ENCODE measurements at regions not wholly inside any gene's neighbourhood (a gene's known extent, or its start where the extent isn't known, plus 50 kb on each side); places are given as distances from the start of the nearest gene placed in this dataset.

DNA sequence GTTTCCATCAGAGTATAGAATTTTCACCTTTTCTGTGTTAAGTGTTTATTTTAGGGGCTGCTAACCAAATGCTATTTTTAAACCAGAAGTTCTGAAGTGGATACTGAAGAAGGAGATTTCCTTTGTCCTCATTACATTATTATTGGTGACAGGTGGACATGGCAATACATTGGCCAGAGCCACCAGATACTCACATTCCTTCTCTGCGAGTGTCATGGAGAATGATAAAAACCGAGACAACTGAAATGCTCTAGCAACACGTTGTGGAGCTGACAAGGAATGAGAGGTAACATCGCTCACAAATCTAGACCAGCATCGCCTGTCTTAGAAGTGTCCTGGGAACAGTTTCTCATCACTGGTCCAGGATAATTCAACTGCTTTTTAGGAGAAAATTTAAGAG is 241.2 kb downstream of the IRS1 start:
- TF ChIP-seq, protein P1, sequence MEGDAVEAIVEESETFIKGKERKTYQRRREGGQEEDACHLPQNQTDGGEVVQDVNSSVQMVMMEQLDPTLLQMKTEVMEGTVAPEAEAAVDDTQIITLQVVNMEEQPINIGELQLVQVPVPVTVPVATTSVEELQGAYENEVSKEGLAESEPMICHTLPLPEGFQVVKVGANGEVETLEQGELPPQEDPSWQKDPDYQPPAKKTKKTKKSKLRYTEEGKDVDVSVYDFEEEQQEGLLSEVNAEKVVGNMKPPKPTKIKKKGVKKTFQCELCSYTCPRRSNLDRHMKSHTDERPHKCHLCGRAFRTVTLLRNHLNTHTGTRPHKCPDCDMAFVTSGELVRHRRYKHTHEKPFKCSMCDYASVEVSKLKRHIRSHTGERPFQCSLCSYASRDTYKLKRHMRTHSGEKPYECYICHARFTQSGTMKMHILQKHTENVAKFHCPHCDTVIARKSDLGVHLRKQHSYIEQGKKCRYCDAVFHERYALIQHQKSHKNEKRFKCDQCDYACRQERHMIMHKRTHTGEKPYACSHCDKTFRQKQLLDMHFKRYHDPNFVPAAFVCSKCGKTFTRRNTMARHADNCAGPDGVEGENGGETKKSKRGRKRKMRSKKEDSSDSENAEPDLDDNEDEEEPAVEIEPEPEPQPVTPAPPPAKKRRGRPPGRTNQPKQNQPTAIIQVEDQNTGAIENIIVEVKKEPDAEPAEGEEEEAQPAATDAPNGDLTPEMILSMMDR (IDR thresholded peaks at IDR 0.05; ENCODE audit: low read length) = no peak
- no peak for TF ChIP-seq EZH2 (IDR thresholded peaks at IDR 0.05; ENCODE audit: borderline replicate concordance, low read length)

Measured in OCI-LY1 (cell line).